IMR-90 (cell line): ENCODE measurements at regions not wholly inside any gene's neighbourhood (a gene's known extent, or its start where the extent isn't known, plus 50 kb on each side); places are given as distances from the start of the nearest gene placed in this dataset.

Experiments
- ATAC-seq: fragments of 200-7000 bp; cut with Tn5 transposase; 2 replicates; pipeline ENCODE4 v1.9.1; 2020; ENCODE audit warnings: low read depth, mild to moderate bottlenecking, moderate library complexity
- BruUV-seq: library from RNA; stranded (reverse); fragments of 400-500 nt; replicated peaks from 2 replicates; lab custom pipeline; 2021; lab: Mats Ljungman, UMichigan
- CTCF ChIA-PET: fragments of 300-600 bp; formaldehyde crosslinking; extraction: SDS; loops from one replicate; lab custom pipeline; 2021; ENCODE audit warnings: antibody characterized with exemption; lab: Yijun Ruan, JAX
- POLR2A ChIA-PET: fragments of 300-600 bp; sonication (Branson Sonifier 250); formaldehyde crosslinking; loops from one replicate; lab custom pipeline; 2022; ENCODE audit warnings: antibody characterized with exemption; ENCODE audit not compliant: unreplicated experiment; lab: Charles Lee
- DNase-seq: peaks from one replicate; pipeline ENCODE4 v3.0.0; 2013
- H2AFZ ChIP-seq: replicated peaks from 2 replicates; pipeline ENCODE3; 2013; ENCODE audit warnings: low read length, mild to moderate bottlenecking; ENCODE audit not compliant: poor library complexity
- H2AK5ac ChIP-seq: 2 replicates; pipeline ENCODE4 v1.6.1; 2013; ENCODE audit warnings: low read depth, low read length, inconsistent platforms
- H2AK9ac ChIP-seq: replicated peaks from 2 replicates; pipeline ENCODE3; 2013; ENCODE audit warnings: mild to moderate bottlenecking, low read depth, low read length, moderate library complexity; ENCODE audit not compliant: poor library complexity
- H2BK120ac ChIP-seq: 2 replicates; pipeline ENCODE4 v1.6.1; 2013; ENCODE audit warnings: low read depth, low read length, inconsistent platforms
- H2BK15ac ChIP-seq: 3 replicates; pipeline ENCODE4 v1.6.1; 2013; ENCODE audit warnings: low read depth, low read length, inconsistent platforms
- H2BK20ac ChIP-seq: 2 replicates; pipeline ENCODE4 v1.6.1; 2013; ENCODE audit warnings: low read depth, mild to moderate bottlenecking, inconsistent platforms, low read length, moderate library complexity
- H2BK5ac ChIP-seq: 2 replicates; pipeline ENCODE4 v1.6.1; 2013; ENCODE audit warnings: mild to moderate bottlenecking, low read depth, low read length, inconsistent platforms; ENCODE audit not compliant: poor library complexity, severe bottlenecking
- H3K14ac ChIP-seq: replicated peaks from 2 replicates; pipeline ENCODE4 v1.6.1; 2013; ENCODE audit warnings: low read depth, low read length, inconsistent platforms
- H3K18ac ChIP-seq: 2 replicates; pipeline ENCODE4 v1.6.1; 2013; ENCODE audit warnings: low read depth, low read length, control low read depth
- H3K23ac ChIP-seq: 2 replicates; pipeline ENCODE4 v1.6.1; 2013; ENCODE audit warnings: low read depth, low read length, inconsistent platforms
- H3K27ac ChIP-seq: 2 replicates; pipeline ENCODE4 v1.5.1; 2013; ENCODE audit warnings: mild to moderate bottlenecking, control low read depth, low read length; ENCODE audit not compliant: insufficient read depth
- H3K27me3 ChIP-seq: 2 replicates; pipeline ENCODE4 v1.6.1; 2013; ENCODE audit warnings: low read length; ENCODE audit not compliant: control insufficient read depth, insufficient read depth
- H3K36me3 ChIP-seq: 2 replicates; pipeline ENCODE4 v1.6.1; 2013; ENCODE audit warnings: low read length, mixed read lengths; ENCODE audit not compliant: control insufficient read depth, insufficient read depth
- H3K4ac ChIP-seq: 2 replicates; pipeline ENCODE4 v1.6.1; 2013; ENCODE audit warnings: low read depth, low read length, inconsistent platforms
- H3K4me1 ChIP-seq: 2 replicates; pipeline ENCODE4 v1.6.1; 2013; ENCODE audit warnings: low read length, mixed read lengths; ENCODE audit not compliant: control insufficient read depth, insufficient read depth
- H3K4me2 ChIP-seq: 2 replicates; pipeline ENCODE4 v1.6.1; 2013; ENCODE audit warnings: low read depth, mild to moderate bottlenecking, control low read depth, low read length, moderate library complexity
- H3K4me3 ChIP-seq: 2 replicates; pipeline ENCODE4 v1.5.1; 2013; ENCODE audit warnings: low read depth, mild to moderate bottlenecking, control low read depth, low read length, moderate library complexity; ENCODE audit not compliant: insufficient read depth
- H3K56ac ChIP-seq: 2 replicates; pipeline ENCODE4 v1.6.1; 2013; ENCODE audit warnings: low read length, inconsistent platforms; ENCODE audit not compliant: insufficient read depth; ENCODE audit errors: extremely low read depth
- H3K79me1 ChIP-seq, 2 experiments: 2 replicates each; pipeline ENCODE4 v1.6.1; 2013; ENCODE audit warnings: low read length in 2 of 2, inconsistent platforms in 1 of 2, low read depth in 1 of 2
- H3K9ac ChIP-seq: 2 replicates; pipeline ENCODE4 v1.6.1; 2013; ENCODE audit warnings: low read depth, low read length, control low read depth
- H3K9me1 ChIP-seq: 2 replicates; pipeline ENCODE4 v1.6.1; 2013; ENCODE audit warnings: low read length, inconsistent platforms; ENCODE audit not compliant: insufficient read depth
- H3K9me3 ChIP-seq: 2 replicates; pipeline ENCODE4 v1.6.1; 2013; ENCODE audit warnings: low read length; ENCODE audit not compliant: control insufficient read depth, insufficient read depth
- H4K20me1 ChIP-seq: 2 replicates; pipeline ENCODE4 v1.6.1; 2013; ENCODE audit warnings: low read length, inconsistent platforms; ENCODE audit not compliant: insufficient read depth
- H4K5ac ChIP-seq: 2 replicates; pipeline ENCODE4 v1.6.1; 2013; ENCODE audit warnings: mild to moderate bottlenecking, low read depth, low read length, control low read depth
- H4K8ac ChIP-seq, 2 experiments: 2 replicates each; pipeline ENCODE4 v1.6.1; 2013; ENCODE audit warnings: low read depth in 2 of 2, low read length in 2 of 2, control low read depth in 1 of 2, inconsistent platforms in 1 of 2
- H4K91ac ChIP-seq: 2 replicates; pipeline ENCODE4 v1.6.1; 2013; ENCODE audit warnings: low read depth, low read length, inconsistent platforms; ENCODE audit not compliant: insufficient read depth
- BHLHE40 ChIP-seq: fragments of 150-350 bp; IDR thresholded peaks from 2 replicates; pipeline ENCODE4 v1.6.1; 2016; ENCODE audit warnings: mild to moderate bottlenecking, low read depth, low read length
- CEBPB ChIP-seq: IDR thresholded peaks from 2 replicates; pipeline ENCODE4 v1.6.1; 2012; ENCODE audit warnings: low read depth, low read length, improper control_type of control experiment
- CHD1 ChIP-seq: IDR thresholded peaks from 2 replicates; pipeline ENCODE4 v1.6.1; 2012; ENCODE audit warnings: low read depth, low read length, improper control_type of control experiment
- FOS ChIP-seq: fragments of 150-350 bp; IDR thresholded peaks from 2 replicates; pipeline ENCODE4 v1.6.1; 2016; ENCODE audit warnings: low read depth, low read length
- MAFK ChIP-seq: IDR thresholded peaks from 2 replicates; pipeline ENCODE4 v1.6.1; 2012; ENCODE audit warnings: low read depth, low read length, improper control_type of control experiment
- MAZ ChIP-seq: IDR thresholded peaks from 2 replicates; pipeline ENCODE4 v1.6.1; 2012; ENCODE audit warnings: low read depth, mild to moderate bottlenecking, low read length, improper control_type of control experiment, moderate library complexity, borderline replicate concordance
- MXI1 ChIP-seq: IDR thresholded peaks from 2 replicates; pipeline ENCODE4 v1.6.1; 2012; ENCODE audit warnings: low read depth, mild to moderate bottlenecking, low read length, moderate library complexity, borderline replicate concordance
- NFE2L2 ChIP-seq: fragments of 150-350 bp; IDR thresholded peaks from 2 replicates; pipeline ENCODE4 v1.6.1; 2016; ENCODE audit warnings: low read depth, mild to moderate bottlenecking, low read length
- POLR2A ChIP-seq: IDR thresholded peaks from 2 replicates; pipeline ENCODE4 v1.6.1; 2012; ENCODE audit warnings: mild to moderate bottlenecking, low read depth, low read length
- RAD21 ChIP-seq: IDR thresholded peaks from 2 replicates; pipeline ENCODE4 v1.6.1; 2012; ENCODE audit warnings: low read length, improper control_type of control experiment
- RCOR1 ChIP-seq: IDR thresholded peaks from 2 replicates; pipeline ENCODE4 v1.6.1; 2012; ENCODE audit warnings: mild to moderate bottlenecking, low read length, improper control_type of control experiment; ENCODE audit not compliant: insufficient replicate concordance
- RFX5 ChIP-seq: IDR thresholded peaks from 2 replicates; pipeline ENCODE4 v1.8.0; 2012; ENCODE audit warnings: low read depth, mild to moderate bottlenecking, low read length, moderate library complexity
- SMC3 ChIP-seq: fragments of 150-350 bp; IDR thresholded peaks from 2 replicates; pipeline ENCODE4 v1.6.1; 2016; ENCODE audit warnings: low read depth, mild to moderate bottlenecking, antibody characterized with exemption, low read length, moderate library complexity
- USF2 ChIP-seq: fragments of 150-350 bp; IDR thresholded peaks from 2 replicates; pipeline ENCODE4 v1.6.1; 2017; ENCODE audit warnings: mild to moderate bottlenecking, antibody characterized with exemption, low read length, low read depth
- WGBS, 2 experiments: methylation state at CpG; one replicate each; pipeline versions ENCODE4 v1.1.5 to v1.1.7; 2013; ENCODE audit warnings: missing lambda C conversion rate in 2 of 2; ENCODE audit not compliant: insufficient read length in 1 of 2; ENCODE audit errors: extremely low coverage in 2 of 2; 5-methylcytosine and 5-hydroxymethylcytosine counted together
- dilution Hi-C: fragments of 300-500 bp; cut with HindIII; formaldehyde crosslinking; loops from one replicate; pipeline ENCODE4 v1.14.3; 2018; ENCODE audit warnings: low sequenced_read_pairs; ENCODE audit not compliant: unreplicated experiment
- in situ Hi-C: fragments of 300-500 bp; cut with MboI; formaldehyde crosslinking; loops from 3 replicates; pipeline ENCODE4 v1.14.3; 2019; ENCODE audit warnings: low sequenced_read_pairs, inconsistent platforms, mixed read lengths
- intact Hi-C: fragments of 100-400 bp; cut with micrococcal nuclease; formaldehyde crosslinking; loops from 2 replicates; pipeline ENCODE4 v1.10.0; 2022
- TF ChIP-seq, protein P1 (sequence below): fragments of 150-350 bp; IDR thresholded peaks from 2 replicates; pipeline ENCODE4 v1.6.1; 2016; ENCODE audit warnings: low read depth, mild to moderate bottlenecking, low read length, moderate library complexity, borderline replicate concordance
- TF ChIP-seq, protein P2 (sequence below): conservative IDR thresholded peaks from 2 replicates; pipeline ENCODE4 v1.5.1; 2012; ENCODE audit warnings: mild to moderate bottlenecking, low read depth, low read length, improper control_type of control experiment

GRCh38 chr1:50257029-50257428, 148.3 kb downstream of the ELAVL4 start:
- no peaks in the 10 kb centered on the region for H3K9me1 ChIP-seq
- peaks cover 9% of the 10 kb centered on the region; the same call in 1 of the 2 replicates for H3K9me3 ChIP-seq
- WGBS, 2 experiments, result no CpG with 5 or more reads among the region's 1 CpG
- no peak overlapping the region for H3K23ac ChIP-seq
- no peak overlapping the region for H3K9ac ChIP-seq
- no peaks in the 10 kb centered on the region for H3K4me1 ChIP-seq
- no peaks in the 10 kb centered on the region for H3K36me3 ChIP-seq
- no peak overlapping the region for H3K18ac ChIP-seq
- intact Hi-C loops (no loop called here), in situ Hi-C loops (no loop called here), dilution Hi-C loops (no loop called here)
- no peak overlapping the region for H4K8ac ChIP-seq
- no peak overlapping the region for H4K91ac ChIP-seq
- H3K27ac ChIP-seq, result no peak overlapping the region
- no peak overlapping the region for H2AK5ac ChIP-seq
- H3K56ac ChIP-seq, result no peak overlapping the region
- H2BK120ac ChIP-seq, result no peak overlapping the region
- ATAC-seq, result no peak
- H3K27me3 ChIP-seq, result no peaks in the 10 kb centered on the region
- no peak overlapping the region for H2BK20ac ChIP-seq
- no peaks in the 10 kb centered on the region for H3K79me1 ChIP-seq
- H3K4me2 ChIP-seq, result no peak overlapping the region
- no peak overlapping the region for H2AK9ac ChIP-seq
- no peak for DNase-seq
- no peak overlapping the region for H3K4me3 ChIP-seq
- H3K14ac ChIP-seq, result no peak overlapping the region
- no peaks in the 10 kb centered on the region for H4K20me1 ChIP-seq
- H4K5ac ChIP-seq, result no peak overlapping the region
- POLR2A ChIA-PET, result no interaction called here
- H2AFZ ChIP-seq, result no peak overlapping the region
- BruUV-seq, result no TSS peak
- CTCF ChIA-PET, result no interaction called here
- H2BK5ac ChIP-seq, result no peak overlapping the region
- no peak overlapping the region for H2BK15ac ChIP-seq
- H3K4ac ChIP-seq, result no peak overlapping the region
- TF ChIP-seq NFE2L2 (no peak), RAD21 (no peak), MAZ (no peak), CEBPB (no peak), POLR2A (no peak), FOS (no peak), MXI1 (no peak), RFX5 (no peak), CHD1 (no peak), USF2 (no peak), BHLHE40 (no peak), MAFK (no peak), SMC3 (no peak), RCOR1 (no peak)
- TF ChIP-seq, protein P1, sequence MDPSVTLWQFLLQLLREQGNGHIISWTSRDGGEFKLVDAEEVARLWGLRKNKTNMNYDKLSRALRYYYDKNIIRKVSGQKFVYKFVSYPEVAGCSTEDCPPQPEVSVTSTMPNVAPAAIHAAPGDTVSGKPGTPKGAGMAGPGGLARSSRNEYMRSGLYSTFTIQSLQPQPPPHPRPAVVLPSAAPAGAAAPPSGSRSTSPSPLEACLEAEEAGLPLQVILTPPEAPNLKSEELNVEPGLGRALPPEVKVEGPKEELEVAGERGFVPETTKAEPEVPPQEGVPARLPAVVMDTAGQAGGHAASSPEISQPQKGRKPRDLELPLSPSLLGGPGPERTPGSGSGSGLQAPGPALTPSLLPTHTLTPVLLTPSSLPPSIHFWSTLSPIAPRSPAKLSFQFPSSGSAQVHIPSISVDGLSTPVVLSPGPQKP, result no peak
- TF ChIP-seq, protein P2, sequence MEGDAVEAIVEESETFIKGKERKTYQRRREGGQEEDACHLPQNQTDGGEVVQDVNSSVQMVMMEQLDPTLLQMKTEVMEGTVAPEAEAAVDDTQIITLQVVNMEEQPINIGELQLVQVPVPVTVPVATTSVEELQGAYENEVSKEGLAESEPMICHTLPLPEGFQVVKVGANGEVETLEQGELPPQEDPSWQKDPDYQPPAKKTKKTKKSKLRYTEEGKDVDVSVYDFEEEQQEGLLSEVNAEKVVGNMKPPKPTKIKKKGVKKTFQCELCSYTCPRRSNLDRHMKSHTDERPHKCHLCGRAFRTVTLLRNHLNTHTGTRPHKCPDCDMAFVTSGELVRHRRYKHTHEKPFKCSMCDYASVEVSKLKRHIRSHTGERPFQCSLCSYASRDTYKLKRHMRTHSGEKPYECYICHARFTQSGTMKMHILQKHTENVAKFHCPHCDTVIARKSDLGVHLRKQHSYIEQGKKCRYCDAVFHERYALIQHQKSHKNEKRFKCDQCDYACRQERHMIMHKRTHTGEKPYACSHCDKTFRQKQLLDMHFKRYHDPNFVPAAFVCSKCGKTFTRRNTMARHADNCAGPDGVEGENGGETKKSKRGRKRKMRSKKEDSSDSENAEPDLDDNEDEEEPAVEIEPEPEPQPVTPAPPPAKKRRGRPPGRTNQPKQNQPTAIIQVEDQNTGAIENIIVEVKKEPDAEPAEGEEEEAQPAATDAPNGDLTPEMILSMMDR, result no peak
